ENCODE measurements at regions not wholly inside any gene's neighbourhood (a gene's known extent, or its start where the extent isn't known, plus 50 kb on each side); places are given as distances from the start of the nearest gene placed in this dataset.

DNA sequence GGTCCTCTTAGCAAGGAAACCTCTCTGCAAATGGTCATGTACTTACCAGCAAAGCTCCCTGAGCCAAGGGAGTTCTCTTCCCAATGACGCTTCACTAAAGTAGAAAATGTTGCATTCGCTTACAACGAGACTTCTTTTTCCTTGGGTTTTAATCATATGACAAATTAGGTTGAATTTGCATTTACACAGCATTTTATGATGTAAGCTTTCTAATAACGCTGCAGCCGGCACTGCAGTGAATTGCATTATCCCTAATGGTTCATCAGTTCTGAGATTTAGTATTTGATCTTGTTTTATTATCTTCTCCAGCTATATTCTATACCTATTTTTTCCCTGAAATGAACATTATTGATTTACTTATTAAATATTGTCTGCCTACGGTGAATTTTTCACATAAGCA lies 339.3 kb upstream of the PFKP start:
- no peak for DNase-seq (ENCODE audit: low read depth)

DNA sequence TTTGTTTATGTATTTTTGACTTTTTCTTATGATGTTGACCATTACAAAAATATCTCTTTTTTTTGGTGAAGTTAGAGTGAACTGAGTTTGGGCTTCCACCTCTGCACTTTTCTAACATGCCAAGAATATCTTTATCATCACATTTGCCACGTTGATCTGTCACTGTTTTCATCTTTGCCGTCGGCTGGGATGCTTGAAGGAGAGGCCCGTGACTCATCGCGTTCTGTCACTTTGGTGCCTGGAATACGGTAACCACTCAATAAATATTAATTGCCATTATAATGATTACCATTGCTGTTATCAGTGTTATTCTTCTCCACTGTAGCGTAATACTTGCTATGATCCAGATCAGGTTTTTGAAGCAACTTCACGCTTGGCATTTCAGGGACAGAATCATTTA lies 350.8 kb upstream of the PFKP start:
- no peak for DNase-seq (ENCODE audit: low read depth)

DNA sequence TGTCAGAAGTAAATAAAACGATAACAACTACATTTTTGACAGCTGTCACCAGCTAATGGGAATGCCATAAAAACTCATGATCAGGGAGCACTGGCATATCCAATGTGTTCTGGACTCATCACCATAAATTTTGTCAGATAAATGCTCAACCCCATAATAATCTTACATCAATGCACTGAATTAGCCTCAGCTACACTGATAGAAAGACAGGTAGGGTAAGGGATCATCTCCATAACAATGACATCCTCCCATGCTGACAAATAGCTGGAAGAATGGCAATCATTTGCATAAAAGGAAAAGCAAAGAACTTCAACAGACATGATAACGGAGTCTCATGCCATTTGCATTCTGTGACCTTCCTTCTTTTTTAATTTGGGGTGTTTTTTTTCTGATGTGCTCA lies 352.8 kb upstream of the PFKP start:
- DNase-seq (ENCODE audit: low read depth) = no peak

DNA sequence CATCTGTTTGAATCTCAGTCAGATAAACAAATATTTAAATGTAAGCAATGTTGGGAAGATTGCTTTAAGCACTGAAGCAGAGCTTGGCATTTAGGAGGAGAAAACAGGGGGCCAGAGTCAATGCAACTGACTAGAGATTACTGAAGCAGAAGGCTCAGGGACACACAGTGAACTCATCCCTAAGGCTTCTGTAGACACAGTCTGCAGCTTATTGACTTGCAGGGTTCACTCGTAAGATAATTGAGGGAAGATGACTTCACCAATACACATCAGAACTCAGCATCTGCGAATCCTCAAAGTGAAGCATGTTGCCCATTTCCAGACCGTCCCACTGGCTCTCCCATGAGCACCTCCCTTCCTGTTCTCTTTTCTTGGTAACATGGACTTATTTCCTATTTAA lies 363.4 kb upstream of the PFKP start:
- no peak for DNase-seq (ENCODE audit: low read depth)

DNA sequence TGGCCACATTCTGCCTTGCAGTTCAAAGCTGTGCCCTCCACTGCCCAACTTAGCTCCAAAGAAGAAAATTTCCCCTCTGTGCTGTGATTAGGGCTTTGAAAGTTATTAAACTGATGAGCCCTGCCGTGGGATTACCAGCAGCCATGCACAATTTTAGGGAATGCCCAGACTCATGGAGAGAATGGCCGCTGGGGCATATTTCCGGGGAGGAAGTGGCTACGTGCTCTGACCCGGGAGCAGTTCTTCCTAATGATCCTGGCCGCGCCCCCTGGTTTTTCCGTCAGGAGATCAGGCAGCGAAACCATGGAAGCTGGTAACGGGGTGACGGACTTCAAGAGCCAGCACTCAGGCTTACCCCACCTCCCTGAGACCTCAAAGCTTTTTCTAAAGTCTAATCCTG lies 365.5 kb upstream of the PFKP start:
- no peak for DNase-seq (ENCODE audit: low read depth)

DNA sequence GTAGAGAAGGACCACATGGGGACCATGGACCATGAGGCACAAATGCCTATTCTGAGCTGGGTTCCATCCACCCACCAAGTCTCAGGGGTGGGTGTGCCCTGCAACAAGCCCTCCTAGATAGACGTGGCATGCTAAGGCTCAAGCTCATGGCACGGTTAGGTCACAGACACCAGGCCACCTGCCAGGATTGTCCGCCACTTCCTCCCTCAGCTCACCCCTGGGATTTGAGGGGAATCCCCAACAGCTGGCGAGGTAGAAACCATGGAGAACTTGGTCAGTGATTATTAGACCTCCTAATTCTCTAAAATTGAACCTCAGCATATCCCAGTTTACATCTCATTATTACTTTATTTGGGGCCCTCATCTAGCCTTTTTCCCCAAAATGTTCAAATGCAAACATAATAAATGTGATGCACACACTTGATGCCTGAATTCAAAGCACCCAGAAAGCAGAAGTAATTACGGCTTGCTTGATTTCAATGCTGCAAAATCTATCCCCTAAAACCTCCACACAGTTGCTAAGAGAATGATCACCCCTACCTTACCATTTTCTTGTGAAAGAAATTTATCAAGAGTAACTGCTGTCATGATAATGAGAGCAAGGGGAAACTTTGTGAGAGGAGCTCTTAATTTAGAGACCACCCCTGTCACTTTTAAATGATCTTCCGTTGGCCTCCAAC lies 366.6 kb upstream of the PFKP start:
- DNase-seq (ENCODE audit: low read depth) = no peak

DNA sequence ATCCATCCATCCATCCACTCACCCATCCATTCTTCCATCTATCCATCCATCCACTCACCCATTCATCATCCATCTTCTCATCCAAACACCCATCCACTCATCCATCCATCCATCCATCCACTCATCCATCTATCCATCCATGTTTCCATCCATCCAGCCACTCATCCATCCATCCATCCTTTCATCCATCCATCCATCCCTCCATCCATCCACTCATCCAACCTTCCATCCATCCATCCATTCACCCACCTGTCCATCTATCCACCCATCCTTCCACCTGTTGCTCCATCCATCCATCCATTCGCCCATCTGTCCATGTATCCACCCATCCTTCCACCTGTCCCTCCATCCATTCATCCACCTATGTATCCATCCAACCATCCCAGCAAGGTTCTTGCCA lies 378.4 kb upstream of the PFKP start:
- no peak for DNase-seq (ENCODE audit: low read depth)

DNA sequence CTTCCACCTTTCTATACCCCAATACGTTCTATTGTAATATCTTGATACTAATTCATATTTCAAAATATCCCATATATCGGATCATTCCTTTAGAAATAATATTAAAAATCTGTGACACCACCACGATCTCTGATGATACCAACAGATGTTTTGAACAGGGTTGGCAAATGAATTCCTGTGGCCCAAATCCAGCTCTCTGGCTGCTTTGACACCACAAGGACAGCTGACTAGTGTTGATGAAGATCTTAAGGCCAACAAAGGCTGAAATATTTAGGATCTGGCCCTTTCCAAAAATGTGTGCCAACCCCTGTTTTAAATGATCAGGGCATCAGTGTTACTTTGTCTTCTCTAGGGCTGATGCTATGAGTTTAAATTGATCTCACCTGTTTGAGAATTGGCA lies 380.7 kb upstream of the PFKP start:
- DNase-seq (ENCODE audit: low read depth) = no peak

DNA sequence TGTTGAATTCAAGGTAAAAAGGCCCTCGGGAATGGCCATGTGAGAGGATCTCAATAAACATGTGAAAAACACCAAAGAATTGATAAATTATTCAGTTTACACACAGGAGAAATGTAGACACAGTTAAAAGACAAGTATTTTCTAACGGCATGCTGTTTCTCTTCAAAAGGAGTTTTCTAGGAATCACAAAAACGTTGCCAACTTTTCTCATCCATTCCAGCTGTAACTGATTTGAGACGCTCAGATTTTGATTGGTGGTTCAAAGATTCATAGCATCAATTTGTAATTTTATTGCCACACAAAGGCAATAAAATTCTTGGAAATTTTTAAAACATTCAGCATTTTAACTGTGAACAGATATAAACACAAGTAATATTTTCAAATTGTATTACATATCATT lies 384.9 kb upstream of the PFKP start:
- DNase-seq (ENCODE audit: low read depth) = no peak

DNA sequence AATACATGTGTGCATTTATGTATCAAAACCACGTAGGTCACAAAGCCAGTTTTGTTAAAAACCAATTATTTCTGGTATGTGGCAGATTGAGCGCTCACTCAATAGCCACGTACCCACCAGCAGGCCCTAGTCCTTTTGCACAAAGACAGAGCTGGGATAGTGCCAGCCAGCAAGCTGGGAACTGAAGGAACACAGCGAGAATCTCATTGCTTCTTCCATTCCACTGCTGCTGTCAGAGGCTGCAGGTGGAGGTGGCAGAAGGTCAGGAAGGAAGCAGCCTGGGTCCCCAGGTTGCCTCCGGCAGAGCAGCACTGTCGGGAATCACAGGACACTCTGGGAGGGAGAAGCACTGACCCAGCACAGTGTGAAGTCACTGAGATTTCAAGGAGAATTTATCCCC lies 385.5 kb upstream of the PFKP start:
- DNase-seq (ENCODE audit: low read depth) = no peak

DNA sequence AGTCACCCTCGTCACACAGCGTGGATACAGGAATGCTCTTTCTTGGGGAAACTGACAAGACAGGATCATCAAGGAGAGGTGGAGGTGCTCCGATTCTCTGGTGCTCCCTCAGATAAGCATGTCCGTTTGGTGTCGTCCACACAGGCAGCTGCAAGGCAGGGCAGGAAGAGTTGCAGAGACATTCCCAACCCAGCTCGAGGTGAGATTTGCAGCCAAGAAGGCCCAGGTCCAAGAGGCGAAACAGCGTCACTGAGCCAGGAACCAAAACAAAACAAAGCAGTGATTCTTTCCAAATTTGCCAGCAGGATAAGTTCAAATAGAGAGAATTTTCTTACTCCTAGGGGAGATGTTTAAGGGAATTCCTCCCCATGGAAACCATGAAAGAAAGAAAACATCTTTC lies 386.5 kb upstream of the PFKP start:
- no peak for DNase-seq (ENCODE audit: low read depth)

DNA sequence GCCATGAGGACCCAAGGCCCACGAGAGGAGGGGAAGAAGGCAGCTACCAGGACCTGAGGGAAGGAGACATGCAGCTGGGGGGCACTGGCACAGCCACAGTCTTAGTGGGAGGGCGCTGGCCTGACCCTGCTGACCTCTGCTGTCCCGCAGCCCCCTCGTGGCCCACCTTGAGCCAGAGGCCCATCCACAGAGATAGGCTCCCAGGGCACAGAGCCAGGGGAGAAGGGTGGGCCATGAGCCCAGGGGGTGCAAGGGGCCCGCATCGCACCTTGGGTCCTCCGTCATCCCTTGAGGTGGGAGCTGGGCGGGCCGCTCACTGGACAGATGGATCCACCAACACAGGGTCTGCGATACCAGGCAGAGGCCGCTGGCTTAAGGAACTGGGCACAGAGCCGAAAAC lies 387.7 kb upstream of the PFKP start:
- no peak for DNase-seq (ENCODE audit: low read depth)

DNA sequence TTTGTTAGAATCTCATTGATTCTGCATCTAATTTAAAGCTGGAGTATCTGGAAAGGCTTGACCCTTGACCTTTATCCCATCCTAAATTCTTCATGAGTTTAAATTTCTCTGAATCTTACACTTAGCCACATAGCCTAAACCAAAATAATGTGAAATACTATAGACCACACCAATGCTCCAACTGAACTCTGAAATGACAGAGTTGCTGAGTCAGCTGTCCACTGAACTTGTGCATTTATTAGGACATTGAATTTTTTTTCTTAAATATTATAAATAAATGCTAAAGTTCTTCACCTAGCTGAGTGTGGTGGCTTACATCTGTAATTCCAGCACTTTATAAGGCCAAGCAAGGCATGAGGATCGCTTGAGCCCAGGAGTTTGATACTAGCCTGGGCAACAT lies 390.9 kb upstream of the PFKP start:
- DNase-seq (ENCODE audit: low read depth) = no peak

DNA sequence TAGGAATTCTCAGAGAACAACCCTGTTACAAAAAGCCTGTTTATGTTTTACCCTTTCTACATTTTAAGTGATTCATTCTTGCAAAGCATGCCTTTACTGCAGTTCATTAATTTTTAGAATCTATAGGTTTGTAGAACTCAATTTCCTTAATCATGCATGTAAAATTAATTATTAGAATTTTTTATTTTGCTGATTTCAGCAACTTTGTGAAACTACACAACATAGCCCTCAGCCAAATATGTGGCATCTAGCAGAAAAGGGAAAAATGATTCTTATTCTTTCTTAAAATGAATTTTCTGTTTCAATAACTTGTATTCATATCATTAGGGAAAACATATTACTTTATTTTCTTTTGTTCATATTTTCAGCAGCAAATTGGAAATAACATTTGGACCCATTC lies 392.9 kb upstream of the PFKP start:
- no peak for DNase-seq (ENCODE audit: low read depth)

DNA sequence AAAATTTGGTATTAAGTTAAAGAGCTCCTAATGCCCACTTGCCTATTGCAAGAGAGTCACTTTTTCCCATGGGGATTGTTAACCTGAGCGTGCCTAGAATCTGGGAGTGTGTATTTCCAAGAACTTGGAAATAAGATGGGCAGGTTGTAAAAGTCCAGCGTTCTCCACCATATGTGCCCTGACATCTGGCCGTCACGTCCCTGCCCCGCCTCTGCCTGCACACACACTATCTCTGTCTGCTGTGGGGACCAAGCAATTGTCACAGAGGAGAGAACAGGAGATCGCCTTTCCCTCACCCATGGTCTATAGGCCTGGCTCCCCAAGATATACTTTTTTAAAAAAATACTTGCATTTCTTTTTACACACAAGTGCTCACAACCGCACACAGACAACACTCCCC lies 396.5 kb upstream of the PFKP start:
- DNase-seq (ENCODE audit: low read depth) = no peak

DNA sequence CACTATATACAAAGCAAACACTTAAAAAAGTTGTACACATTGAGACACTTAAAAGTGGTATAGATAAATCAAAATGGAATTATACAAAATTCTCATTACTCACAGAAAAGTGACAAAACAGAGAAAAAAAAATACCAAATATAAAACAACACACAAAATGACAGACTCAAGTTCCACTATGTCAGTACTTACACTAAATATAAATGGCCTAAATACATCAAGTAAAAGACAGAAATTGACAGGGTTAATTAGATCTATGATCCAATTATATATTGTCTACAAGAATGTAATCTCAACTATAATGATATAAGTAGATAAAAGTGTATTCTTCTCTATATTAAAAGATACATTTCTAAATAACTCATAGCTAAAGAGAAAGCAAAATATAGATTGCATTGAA lies 401.6 kb upstream of the PFKP start:
- no peak for DNase-seq (ENCODE audit: low read depth)

DNA sequence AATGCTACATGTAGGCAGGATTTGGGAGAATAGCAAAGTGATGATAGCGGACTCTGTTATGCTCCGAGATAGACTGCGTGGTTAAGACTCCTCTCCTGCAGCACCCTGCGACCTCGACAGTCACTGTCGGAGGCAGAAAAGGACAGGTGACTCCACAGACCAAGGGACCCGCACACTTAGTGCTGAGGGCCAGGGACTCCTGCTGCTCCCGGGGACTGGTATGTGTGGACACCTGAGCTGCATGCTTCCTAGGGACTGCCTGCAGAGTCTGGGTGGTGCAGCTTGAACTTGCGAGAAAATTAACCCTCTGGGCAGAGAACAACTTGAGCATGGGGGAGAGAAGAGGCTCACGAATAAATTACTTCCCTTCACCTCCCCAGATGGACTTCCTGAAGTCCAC lies 407.1 kb upstream of the PFKP start:
- no peak for DNase-seq (ENCODE audit: low read depth)

DNA sequence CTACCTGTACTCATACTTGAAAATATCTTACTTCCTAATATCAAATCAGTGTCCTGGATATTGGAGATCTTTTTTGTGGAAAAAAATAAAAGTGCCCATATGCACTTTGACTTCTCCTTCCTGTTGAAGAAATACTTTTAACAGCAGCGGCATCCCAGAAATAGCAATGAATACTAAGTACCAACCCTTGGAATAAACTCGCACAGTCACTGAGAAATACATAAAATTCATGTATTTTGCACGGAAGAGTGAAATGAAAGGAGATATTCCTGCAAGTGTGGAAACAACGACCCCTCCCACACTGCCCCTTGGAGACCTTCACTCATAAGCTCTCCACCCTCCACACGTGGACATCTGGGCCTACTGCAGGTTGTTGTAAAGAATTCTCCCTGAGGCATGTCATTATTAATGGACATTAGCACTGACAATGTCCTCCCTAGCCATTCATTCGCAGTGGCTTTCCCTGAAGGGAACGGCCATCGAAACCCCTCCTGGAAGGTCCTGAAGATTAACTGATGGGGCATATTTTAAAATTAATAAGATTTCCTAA lies 407.6 kb upstream of the PFKP start:
- DNase-seq (ENCODE audit: low read depth) = no peak

DNA sequence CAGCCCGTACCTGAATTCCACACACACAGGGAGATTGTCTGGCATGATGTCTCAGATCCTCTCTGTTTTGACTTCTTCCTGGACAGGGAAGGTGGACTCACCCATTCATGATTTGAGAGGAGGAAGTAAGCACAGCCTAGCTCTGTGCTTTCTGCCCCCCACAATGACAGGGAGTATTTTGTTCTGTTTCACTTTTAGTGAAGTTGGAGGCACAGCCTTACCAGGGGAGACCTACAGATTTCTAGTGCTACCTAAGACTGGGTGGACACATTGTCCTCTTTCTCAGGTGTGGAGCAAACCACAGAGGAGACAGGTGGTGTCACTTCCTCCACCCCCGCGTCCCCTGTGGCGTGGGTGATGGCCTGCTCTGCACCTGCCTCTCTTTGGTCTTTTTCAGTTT lies 408.6 kb upstream of the PFKP start:
- no peak for DNase-seq (ENCODE audit: low read depth)

DNA sequence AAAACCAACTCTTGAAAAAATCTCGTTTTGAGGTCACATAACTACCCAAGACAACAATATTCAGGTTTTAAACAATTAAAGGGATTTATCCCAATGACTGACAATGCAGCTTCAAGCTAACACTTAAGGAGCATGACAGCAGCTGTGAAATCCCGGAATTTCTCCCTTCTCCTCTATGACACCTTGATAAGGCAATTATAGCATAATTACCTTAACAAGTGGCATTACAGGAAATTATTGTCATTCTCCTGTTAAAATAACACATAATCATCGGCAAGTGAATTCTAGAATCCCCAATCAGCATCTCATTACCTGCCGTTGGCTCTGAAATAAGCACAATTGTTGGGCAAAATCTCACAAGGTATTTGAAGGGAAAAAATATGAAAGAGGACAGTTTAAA lies 417.0 kb upstream of the PFKP start:
- no peak for DNase-seq (ENCODE audit: low read depth)

DNA sequence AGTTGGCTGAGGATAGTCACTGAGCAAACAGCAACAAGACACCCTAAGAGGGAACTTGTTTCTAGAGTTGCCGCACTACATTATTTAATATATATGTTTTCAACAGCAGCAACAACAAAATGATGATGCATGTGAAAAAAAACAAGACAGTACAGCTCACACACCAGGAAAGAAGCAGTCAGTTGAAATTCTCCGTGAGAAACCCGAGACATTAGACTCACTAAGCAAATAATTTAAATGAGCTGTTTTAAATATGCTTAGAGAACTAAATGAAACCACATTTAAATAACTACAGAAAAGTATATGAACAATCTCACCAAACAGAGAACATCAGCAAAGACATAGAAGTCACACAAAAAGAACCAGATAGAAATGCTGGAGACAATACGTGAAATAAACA lies 426.3 kb upstream of the PFKP start:
- DNase-seq (ENCODE audit: low read depth) = no peak

DNA sequence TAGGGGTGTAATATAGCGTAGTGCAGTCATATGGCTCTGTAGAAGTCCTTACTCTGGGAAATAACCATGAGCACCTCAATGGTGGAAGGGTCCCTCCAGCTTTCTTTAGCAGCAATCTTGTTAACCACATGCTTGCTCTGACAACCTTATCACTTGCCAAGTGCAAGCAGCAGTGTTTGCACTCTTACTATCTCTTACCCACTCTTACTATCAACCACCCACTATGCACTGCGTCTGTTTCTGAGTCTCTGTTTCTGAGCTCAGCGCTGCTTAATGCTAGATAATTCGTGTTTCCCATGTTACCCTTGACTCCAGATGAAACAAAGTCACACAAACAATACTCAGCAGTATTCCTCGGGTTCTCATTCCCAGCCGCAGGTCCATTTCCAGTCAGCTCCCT lies 433.7 kb upstream of the PFKP start:
- DNase-seq (ENCODE audit: low read depth) = no peak

DNA sequence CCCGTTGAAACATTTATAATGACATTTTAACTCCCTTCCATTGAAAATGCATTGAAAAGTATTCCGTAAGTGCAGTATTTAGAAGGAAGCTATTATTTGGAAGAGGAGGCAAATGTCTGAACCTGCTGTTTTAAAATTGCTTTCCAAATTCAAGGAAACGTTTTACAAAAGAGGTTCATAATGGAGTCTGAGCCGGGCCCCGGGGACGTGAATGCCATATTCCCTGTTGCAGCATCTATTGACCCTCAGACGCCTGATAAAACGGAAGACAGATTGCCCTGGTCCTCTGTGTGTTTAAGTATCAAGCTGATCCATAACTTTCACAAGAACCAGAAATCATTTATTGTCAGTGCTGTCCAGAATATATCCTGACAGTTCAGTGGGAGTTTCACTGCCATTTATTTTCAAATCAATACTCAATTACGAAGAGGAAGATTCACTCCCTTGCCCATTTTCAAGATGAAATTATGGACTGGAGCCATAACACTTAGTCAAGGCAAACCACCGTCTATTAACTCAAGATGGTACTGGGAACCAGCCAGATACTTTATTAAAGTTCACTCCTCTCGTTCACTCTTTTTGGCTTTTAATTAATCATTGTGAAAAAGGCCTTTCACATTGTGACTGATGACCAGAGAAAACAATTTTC lies 435.7 kb upstream of the PFKP start:
- no peak for DNase-seq (ENCODE audit: low read depth)

DNA sequence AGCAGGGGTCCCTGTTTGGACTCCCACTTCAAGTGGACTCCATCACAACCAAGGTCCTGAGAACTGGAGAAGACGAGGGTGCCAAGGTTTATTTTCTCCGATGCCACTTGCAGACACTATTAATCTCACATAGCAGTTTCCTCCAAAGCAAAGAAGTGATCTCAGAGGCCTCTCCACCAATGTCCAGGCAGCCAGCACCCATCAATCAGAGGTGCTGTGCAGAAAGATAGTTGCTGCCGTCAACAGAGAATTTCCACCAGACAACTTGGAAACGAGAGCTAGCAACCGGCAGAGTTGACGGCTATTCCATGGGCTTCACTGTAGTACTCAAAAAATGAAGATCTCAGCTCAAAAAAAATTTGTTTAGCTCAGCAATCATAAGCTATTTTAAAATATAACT lies 438.6 kb upstream of the PFKP start:
- DNase-seq (ENCODE audit: low read depth) = no peak
